Glutamatergic neuron (in vitro differentiated cells): ENCODE measurements at regions not wholly inside any gene's neighbourhood (a gene's known extent, or its start where the extent isn't known, plus 50 kb on each side); places are given as distances from the start of the nearest gene placed in this dataset.
A peak's percentile ranks its signal among the peaks of the same experiment; 100 is the strongest.

ENCODE experiments used
- DNase-seq: peaks from one replicate; pipeline ENCODE4 v3.0.0; 2022
- H3K27ac Mint-ChIP-seq: one replicate; pipeline ENCODE4 v1.8.0; 2020; ENCODE audit warnings: mild to moderate bottlenecking, mixed read lengths, inconsistent platforms; ENCODE audit not compliant: unreplicated experiment
- H3K27me3 Mint-ChIP-seq: one replicate; pipeline ENCODE4 v1.8.0; 2020; ENCODE audit warnings: mild to moderate bottlenecking, moderate library complexity, mixed read lengths, inconsistent platforms; ENCODE audit not compliant: unreplicated experiment
- H3K36me3 Mint-ChIP-seq: one replicate; pipeline ENCODE4 v1.8.0; 2020; ENCODE audit warnings: mild to moderate bottlenecking, mixed read lengths, inconsistent platforms; ENCODE audit not compliant: unreplicated experiment
- H3K4me1 Mint-ChIP-seq: one replicate; pipeline ENCODE4 v1.8.0; 2020; ENCODE audit warnings: mild to moderate bottlenecking, low read depth, mixed read lengths, inconsistent platforms; ENCODE audit not compliant: unreplicated experiment
- H3K4me3 Mint-ChIP-seq: one replicate; pipeline ENCODE4 v1.8.0; 2020; ENCODE audit warnings: mild to moderate bottlenecking, mixed read lengths, inconsistent platforms; ENCODE audit not compliant: unreplicated experiment
- H3K9me3 Mint-ChIP-seq: one replicate; pipeline ENCODE4 v1.8.0; 2020; ENCODE audit warnings: mild to moderate bottlenecking, moderate library complexity, mixed read lengths, inconsistent platforms; ENCODE audit not compliant: unreplicated experiment
- CTCF ChIP-seq: fragments of 200-600 bp; sonication (generic); IDR thresholded peaks from one replicate; pipeline ENCODE4 v1.5.0; 2021; ENCODE audit not compliant: partially characterized antibody, unreplicated experiment

DNA sequence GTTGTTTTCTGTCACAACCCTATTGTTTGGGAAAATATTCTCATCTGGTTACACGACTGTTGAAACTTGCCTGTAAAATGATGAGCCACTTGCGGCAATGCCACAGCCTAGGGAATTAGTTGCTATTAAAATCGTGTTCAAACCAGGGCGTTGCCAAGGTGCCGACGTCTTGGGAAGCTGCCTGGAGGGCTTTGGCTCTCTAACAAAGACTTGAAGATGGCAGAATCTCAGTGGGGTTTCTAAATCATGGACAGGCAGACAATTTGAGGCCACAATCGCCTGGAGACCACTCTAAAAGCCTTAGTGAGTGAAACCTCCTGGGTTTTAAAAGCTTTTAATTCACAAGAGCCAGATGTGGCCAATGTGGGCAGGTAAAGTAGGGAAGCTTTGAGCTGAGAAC lies 117.2 kb upstream of the BMAL1 start:
- no peak for TF ChIP-seq CTCF
- no peak overlapping the region for H3K27ac Mint-ChIP-seq
- H3K4me1 Mint-ChIP-seq = peaks cover 8% of the 10 kb centered on the region
- H3K4me3 Mint-ChIP-seq = no peak overlapping the region
- H3K36me3 Mint-ChIP-seq = peaks cover 4% of the 10 kb centered on the region
- H3K27me3 Mint-ChIP-seq = no peaks in the 10 kb centered on the region
- H3K9me3 Mint-ChIP-seq = peaks cover 2% of the 10 kb centered on the region
- peak; percentile 43 for DNase-seq

GRCh38 chr11:13160806-13161205 lies 116.8 kb upstream of the BMAL1 start:
- H3K4me1 Mint-ChIP-seq = peaks cover 8% of the 10 kb centered on the region
- TF ChIP-seq CTCF = no peak
- no peak overlapping the region for H3K27ac Mint-ChIP-seq
- no peaks in the 10 kb centered on the region for H3K27me3 Mint-ChIP-seq
- H3K9me3 Mint-ChIP-seq = peaks cover 2% of the 10 kb centered on the region
- no peak for DNase-seq
- peaks cover 4% of the 10 kb centered on the region for H3K36me3 Mint-ChIP-seq
- no peak overlapping the region for H3K4me3 Mint-ChIP-seq

DNA sequence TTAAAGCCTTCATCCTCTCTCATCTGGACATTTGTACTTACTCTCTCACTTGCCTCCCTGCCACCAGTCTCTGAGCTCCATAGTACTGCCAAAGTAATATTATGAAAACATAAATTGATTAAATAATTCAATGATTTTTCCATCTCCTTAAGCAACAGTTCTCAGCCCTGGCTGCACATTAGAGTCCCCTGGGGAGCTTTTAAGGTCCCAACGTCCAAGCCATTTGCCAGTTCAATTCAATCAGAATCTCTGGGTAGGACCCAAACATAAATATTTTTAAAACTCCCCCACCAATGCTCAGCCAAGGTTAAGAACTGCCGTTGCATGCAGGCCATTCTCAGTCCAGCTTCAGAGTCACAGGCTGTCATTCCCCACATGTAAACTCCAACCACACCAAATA lies 114.4 kb upstream of the BMAL1 start:
- TF ChIP-seq CTCF = no peak
- Mint-ChIP-seq H3K4me3 (no peak overlapping the region), H3K36me3 (no peaks in the 10 kb centered on the region), H3K9me3 (no peaks in the 10 kb centered on the region), H3K27me3 (no peaks in the 10 kb centered on the region), H3K27ac (no peak overlapping the region), H3K4me1 (peaks cover 8% of the 10 kb centered on the region)
- DNase-seq = no peak

DNA sequence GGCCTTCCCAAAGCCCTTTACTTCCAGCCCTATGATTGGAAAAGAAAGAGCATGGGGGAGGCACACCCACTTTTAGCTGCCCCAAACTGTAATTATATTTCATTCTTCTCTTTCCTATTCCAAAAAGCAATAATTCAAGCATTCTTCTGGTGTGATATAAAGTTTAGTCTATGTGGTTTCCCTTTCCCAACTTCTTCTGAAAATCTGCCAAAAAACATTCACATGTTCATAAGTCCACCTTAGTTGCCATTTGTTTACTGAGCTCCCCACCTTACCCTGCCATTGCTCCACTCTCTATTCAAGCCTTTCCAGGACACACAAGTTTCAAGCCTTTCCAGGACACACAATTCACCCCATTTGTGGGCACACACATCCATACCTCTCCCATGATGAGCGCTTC lies 111.6 kb upstream of the BMAL1 start:
- Mint-ChIP-seq H3K9me3 (no peaks in the 10 kb centered on the region), H3K27me3 (no peaks in the 10 kb centered on the region), H3K4me3 (no peak overlapping the region), H3K27ac (no peak overlapping the region), H3K4me1 (peaks cover 2% of the 10 kb centered on the region), H3K36me3 (no peaks in the 10 kb centered on the region)
- TF ChIP-seq CTCF = no peak
- DNase-seq = no peak

DNA sequence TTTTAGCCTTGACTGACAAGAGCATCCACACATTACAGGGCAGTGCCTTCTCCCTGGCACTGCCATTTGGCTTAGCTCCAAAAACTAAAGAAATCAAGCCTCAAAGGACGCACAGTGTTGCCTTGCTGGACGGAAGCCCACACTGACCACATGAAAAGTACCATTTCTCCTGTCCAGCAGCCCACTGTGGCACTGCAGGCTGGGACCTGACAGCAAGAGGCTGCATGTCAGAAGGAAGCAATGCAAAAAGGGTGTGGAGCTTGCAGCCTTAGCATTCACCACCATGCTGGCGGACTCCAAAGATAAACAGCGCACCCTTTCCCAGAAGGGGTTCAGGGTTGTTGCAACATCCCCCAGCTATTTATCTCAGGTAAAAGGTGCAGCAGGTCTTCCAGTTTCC lies 109.3 kb upstream of the BMAL1 start:
- Mint-ChIP-seq H3K36me3 (no peaks in the 10 kb centered on the region), H3K27ac (no peak overlapping the region), H3K4me1 (peaks cover 2% of the 10 kb centered on the region), H3K4me3 (no peak overlapping the region), H3K9me3 (no peaks in the 10 kb centered on the region), H3K27me3 (no peaks in the 10 kb centered on the region)
- no peak for DNase-seq
- no peak for TF ChIP-seq CTCF
